ENCODE measurements at regions not wholly inside any gene's neighbourhood (a gene's known extent, or its start where the extent isn't known, plus 50 kb on each side); places are given as distances from the start of the nearest gene placed in this dataset.

- BruUV-seq (replicated peaks): no TSS peak
- Mint-ChIP-seq H3K27ac (ENCODE audit: unreplicated experiment) (peak overlapping the region; percentile 6), H3K4me3 (ENCODE audit: low read depth, unreplicated experiment) (no peak overlapping the region), H3K36me3 (ENCODE audit: insufficient read depth, unreplicated experiment) (peaks cover 4% of the 10 kb centered on the region), H3K9me3 (ENCODE audit: low read depth, unreplicated experiment) (peaks cover 2% of the 10 kb centered on the region), H3K27me3 (ENCODE audit: unreplicated experiment) (no peaks in the 10 kb centered on the region), H3K4me1 (ENCODE audit: low read depth, unreplicated experiment) (peaks cover 40% of the 10 kb centered on the region)
- TF ChIP-seq CTCF (IDR thresholded peaks at IDR 0.05; ENCODE audit: unreplicated experiment): no peak
- intact Hi-C loops (cut with micrococcal nuclease; ENCODE audit: unreplicated experiment): loop anchor here (5.0 kb wide), 1 partner anchor 170 kb away; no protein-coding TSS in a partner anchor
- CTCF ChIA-PET: interaction anchor here (0.6 to 2.7 kb wide), 4 partner anchors 11 to 172 kb away, joined by 3 to 13 read pairs (median 4); no protein-coding TSS in a partner anchor
- no peak for DNase-seq
Observed at GRCh38 chr6:12481850-12482249, 191.7 kb downstream of the EDN1 start.

- TF ChIP-seq CTCF (IDR thresholded peaks at IDR 0.05; ENCODE audit: unreplicated experiment): no peak
- H3K27me3 Mint-ChIP-seq (ENCODE audit: unreplicated experiment): no peaks in the 10 kb centered on the region
- no TSS peak for BruUV-seq (replicated peaks)
- peaks cover 4% of the 10 kb centered on the region for H3K36me3 Mint-ChIP-seq (ENCODE audit: insufficient read depth, unreplicated experiment)
- CTCF ChIA-PET: interaction anchor here (1.0 to 2.7 kb wide), 7 partner anchors 11 to 172 kb away, joined by 3 to 13 read pairs (median 3); no protein-coding TSS in a partner anchor
- intact Hi-C loops (cut with micrococcal nuclease; ENCODE audit: unreplicated experiment): loop anchor here (1.0 to 5.0 kb wide), 2 partner anchors 32 to 170 kb away; no protein-coding TSS in a partner anchor
- H3K4me3 Mint-ChIP-seq (ENCODE audit: low read depth, unreplicated experiment): no peak overlapping the region
- DNase-seq: no peak
- peaks cover 40% of the 10 kb centered on the region for H3K4me1 Mint-ChIP-seq (ENCODE audit: low read depth, unreplicated experiment)
- peaks cover 2% of the 10 kb centered on the region for H3K9me3 Mint-ChIP-seq (ENCODE audit: low read depth, unreplicated experiment)
- peak overlapping the region; percentile 6 for H3K27ac Mint-ChIP-seq (ENCODE audit: unreplicated experiment)
Observed at GRCh38 chr6:12482386-12483375, 192.5 kb downstream of the EDN1 start.

GRCh38 chr6:12483712-12484111 is 193.6 kb downstream of the EDN1 start:
- TF ChIP-seq CTCF (IDR thresholded peaks at IDR 0.05; ENCODE audit: unreplicated experiment): no peak
- BruUV-seq (replicated peaks): no TSS peak
- no peaks in the 10 kb centered on the region for H3K27me3 Mint-ChIP-seq (ENCODE audit: unreplicated experiment)
- H3K9me3 Mint-ChIP-seq (ENCODE audit: low read depth, unreplicated experiment): peaks cover 2% of the 10 kb centered on the region
- peaks cover 46% of the 10 kb centered on the region for H3K4me1 Mint-ChIP-seq (ENCODE audit: low read depth, unreplicated experiment)
- intact Hi-C loops (cut with micrococcal nuclease; ENCODE audit: unreplicated experiment): loop anchor here (1.0 to 5.0 kb wide), 2 partner anchors 33 to 171 kb away; no protein-coding TSS in a partner anchor
- CTCF ChIA-PET: interaction anchor here (1.3 to 2.7 kb wide), 3 partner anchors 20 to 173 kb away, joined by 3 to 13 read pairs (median 6); no protein-coding TSS in a partner anchor
- peak overlapping the region; percentile 26 for H3K4me3 Mint-ChIP-seq (ENCODE audit: low read depth, unreplicated experiment)
- H3K36me3 Mint-ChIP-seq (ENCODE audit: insufficient read depth, unreplicated experiment): peaks cover 4% of the 10 kb centered on the region
- H3K27ac Mint-ChIP-seq (ENCODE audit: unreplicated experiment): peak overlapping the region; percentile 61
- DNase-seq: peak; percentile 47

- CTCF ChIA-PET: interaction anchor here (2.7 kb wide), 1 partner anchor 174 kb away, joined by 13 read pairs; no protein-coding TSS in a partner anchor
- Mint-ChIP-seq H3K27ac (ENCODE audit: unreplicated experiment) (peak overlapping the region; percentile 61), H3K36me3 (ENCODE audit: insufficient read depth, unreplicated experiment) (peaks cover 4% of the 10 kb centered on the region)
Observed at GRCh38 chr6:12484519-12484918, 194.4 kb downstream of the EDN1 start.

More at GRCh38 chr6:12484519-12484918, 194.4 kb downstream of the EDN1 start:
- peaks cover 2% of the 10 kb centered on the region for H3K9me3 Mint-ChIP-seq (ENCODE audit: low read depth, unreplicated experiment)
- DNase-seq: no peak
- intact Hi-C loops (cut with micrococcal nuclease; ENCODE audit: unreplicated experiment): loop anchor here (5.0 kb wide), 1 partner anchor 172 kb away; no protein-coding TSS in a partner anchor
- H3K4me1 Mint-ChIP-seq (ENCODE audit: low read depth, unreplicated experiment): peaks cover 52% of the 10 kb centered on the region
- no peak overlapping the region for H3K4me3 Mint-ChIP-seq (ENCODE audit: low read depth, unreplicated experiment)
- TF ChIP-seq CTCF (IDR thresholded peaks at IDR 0.05; ENCODE audit: unreplicated experiment): no peak
- H3K27me3 Mint-ChIP-seq (ENCODE audit: unreplicated experiment): no peaks in the 10 kb centered on the region
- BruUV-seq (replicated peaks): TSS peak; percentile 80

All from Calu3 (cell line).